Heart right ventricle (tissue), 16 donors: ENCODE measurements at regions not wholly inside any gene's neighbourhood (a gene's known extent, or its start where the extent isn't known, plus 50 kb on each side); places are given as distances from the start of the nearest gene placed in this dataset.

Experiments used
- ATAC-seq, 8 donors: fragments of 200-7000 bp; cut with Tn5 transposase; one replicate each; pipeline ENCODE4 v1.9.1; 2020; ENCODE audit warnings: mild to moderate bottlenecking in 8 of 8, moderate library complexity in 8 of 8, moderate number of reproducible peaks in 1 of 8
- DNase-seq, 2 donors: peaks; one replicate each; pipeline ENCODE4 v3.0.0-alpha.2; 2020
- H3K27ac ChIP-seq, 10 donors: fragments of 200-600 bp; sonication (generic) in 2 of 10; one replicate each; pipeline versions ENCODE4 v1.5.0 to v1.8.0; 2020 to 2022; ENCODE audit warnings: mild to moderate bottlenecking in 3 of 10
- H3K27me3 ChIP-seq, 7 donors: fragments of 200-600 bp; one replicate each; pipeline ENCODE4 v1.8.0; 2021 to 2022; ENCODE audit warnings: mild to moderate bottlenecking in 2 of 7
- H3K36me3 ChIP-seq, 9 donors: fragments of 200-600 bp; sonication (generic) in 1 of 9; one replicate each; pipeline versions ENCODE4 v1.5.0 to v1.8.0; 2020 to 2022; ENCODE audit warnings: mild to moderate bottlenecking in 2 of 9
- H3K4me1 ChIP-seq, 9 donors: fragments of 200-600 bp; sonication (generic) in 1 of 9; one replicate each; pipeline versions ENCODE4 v1.5.0 to v1.8.0; 2020 to 2022; ENCODE audit warnings: mild to moderate bottlenecking in 4 of 9
- H3K4me3 ChIP-seq, 10 donors: fragments of 200-600 bp; sonication (generic) in 2 of 10; one replicate each; pipeline versions ENCODE4 v1.5.0 to v1.8.0; 2020 to 2022; ENCODE audit warnings: mild to moderate bottlenecking in 7 of 10, moderate library complexity in 2 of 10
- H3K9me3 ChIP-seq, 11 donors: fragments of 200-600 bp in 10 of 11; sonication (generic) in 2 of 11; one replicate each; pipeline versions ENCODE4 v1.5.0 to v1.8.0; 2013 to 2022; ENCODE audit warnings: mild to moderate bottlenecking in 2 of 11, control low read depth in 1 of 11, moderate library complexity in 1 of 11
- CTCF ChIP-seq, 9 donors: fragments of 200-600 bp; sonication (generic) in 2 of 9; IDR thresholded peaks; one replicate each; pipeline versions ENCODE4 v1.5.0 to v1.8.0; 2021 to 2022; ENCODE audit warnings: antibody characterized with exemption in 9 of 9, mild to moderate bottlenecking in 5 of 9, moderate library complexity in 1 of 9
- WGBS, 2 donors: extraction: QIAGEN DNeasy Blood & Tissue Kit; methylation state at CpG; one replicate each; pipeline ENCODE4 v1.1.7; 2013; ENCODE audit warnings: inconsistent platforms in 1 of 2; 5-methylcytosine and 5-hydroxymethylcytosine counted together
- intact Hi-C, 10 donors: fragments of 100-400 bp; cut with DNase I; formaldehyde crosslinking; loops; one replicate each; pipeline versions ENCODE4 v1.11.1 to v1.14.2; 2022
- donor health status: Arrhythmogenic right ventricular cardiomyopathy.
- donor health status: ischemic (EF 13 %, LVEDD 7.1; RV severe dilation, severe dysfunction).
- donor health status: healthy with polysubstance abuse.
- donor health status: DM: no; HTN: yes; CAD: no.
- donor health status: DM: no; HTN: no; CAD: no.
- donor health status: ischemic (EF 25% LVEDD 6.9; RV normal size, moderate dysfunction).
- donor health status: ischemic (EF 25% LVEDD 5.7; RV mildly dilated, moderate dysfunction).
- donor health status: healthy.
- donor health status: DM: yes; HTN: yes; CAD: no.
- donor health status: Ischemic cardiomyopathy.
- donor health status: ischemic (EF 35%, LVEDD 5.7; RV mildly dilated, moderate dysfunction).
- donor health status: nonischemic (EF 11% LVEDD 7.7; RV severe dilation, severe dysfunction).
- donor health status: DM: yes; HTN: yes; CAD: no.
- donor health status: PGD.
- donor health status: ischemic (EF 29% LVEDD 5.4; RV normal size, mild dysfunction).
- donor health status: nonischemic (EF 23%, LVEDD 6.1; RV moderate dilation, normal function).

DNA sequence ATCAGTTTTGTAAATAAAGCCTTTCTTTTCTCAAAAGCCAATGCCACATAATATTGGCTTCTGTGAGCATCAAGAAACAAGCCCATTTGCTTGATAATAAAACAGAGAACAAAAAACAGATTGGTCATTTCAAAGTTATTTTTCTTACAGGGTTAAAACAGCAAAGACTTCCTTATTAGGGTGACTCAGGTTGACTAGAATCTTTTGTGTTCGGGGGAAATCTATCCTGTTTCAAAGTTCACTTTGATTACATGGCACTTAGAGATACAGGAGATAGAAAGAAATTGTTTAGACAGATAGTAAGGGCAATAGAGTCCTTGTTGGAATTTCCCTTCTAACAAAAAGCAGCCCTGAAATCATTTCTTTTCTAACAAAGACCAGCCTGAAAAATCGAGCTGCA, 170.0 kb upstream of the GLRA2 start:
- H3K27ac ChIP-seq = no peak overlapping the region
- ATAC-seq (no peak), DNase-seq (no peak)
- no peaks in the 10 kb centered on the region for H3K4me1 ChIP-seq
- 17 to 27% methylated on average over 2 of the region's 2 CpGs for WGBS, 2 donors
- H3K36me3 ChIP-seq = no peaks in the 10 kb centered on the region
- H3K9me3 ChIP-seq = no peaks in the 10 kb centered on the region
- intact Hi-C loops = no loop called here
- no peaks in the 10 kb centered on the region for H3K27me3 ChIP-seq
- no peak for TF ChIP-seq CTCF (IDR thresholded peaks at IDR 0.05)
- H3K4me3 ChIP-seq = no peak overlapping the region

DNA sequence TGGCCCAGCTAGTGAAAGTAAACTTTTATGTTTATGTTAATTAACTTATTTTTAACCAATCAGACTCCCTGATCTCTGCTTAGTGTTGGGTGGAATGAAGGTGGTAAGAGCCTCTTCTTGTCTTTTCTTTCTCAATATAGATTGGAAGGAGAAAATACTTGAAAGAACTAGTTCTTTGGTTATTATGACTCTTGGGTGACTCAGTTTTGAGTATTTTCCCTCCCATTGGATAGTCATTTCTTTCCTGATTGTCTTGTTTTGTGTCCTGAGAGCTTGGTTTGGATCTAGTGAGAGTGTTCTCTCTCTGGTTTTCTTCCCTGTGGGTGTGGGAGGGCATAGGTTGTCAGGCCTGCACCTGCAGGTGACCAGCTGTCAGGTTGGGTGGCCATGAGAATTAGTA, 172.0 kb upstream of the GLRA2 start:
- Histone ChIP-seq H3K27me3 (no peaks in the 10 kb centered on the region), H3K27ac (no peak overlapping the region), H3K36me3 (no peaks in the 10 kb centered on the region), H3K4me1 (no peaks in the 10 kb centered on the region), H3K4me3 (no peak overlapping the region), H3K9me3 (no peaks in the 10 kb centered on the region)
- intact Hi-C loops = no loop called here
- ATAC-seq (no peak), DNase-seq (no peak)
- TF ChIP-seq CTCF (IDR thresholded peaks at IDR 0.05) = no peak

DNA sequence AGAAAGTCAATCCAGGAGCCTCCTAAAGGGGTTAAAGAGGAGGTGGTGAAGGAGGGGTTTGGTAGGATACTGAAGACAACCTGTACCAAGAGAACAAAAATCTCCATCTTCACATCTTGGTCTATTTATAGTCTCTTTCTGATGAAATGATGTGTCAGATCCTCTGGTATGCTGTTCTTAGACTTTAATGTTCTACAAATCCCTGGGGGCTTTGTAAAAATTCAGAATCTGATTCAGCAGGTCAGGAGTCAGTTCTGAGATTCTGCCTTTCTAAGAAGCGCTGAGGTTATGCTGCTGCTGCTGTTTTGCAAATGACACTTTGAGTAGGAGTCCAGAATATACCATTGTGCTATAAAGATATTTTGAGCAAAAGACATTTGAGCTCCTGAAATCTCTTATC, 172.9 kb upstream of the GLRA2 start:
- H3K4me1 ChIP-seq = no peaks in the 10 kb centered on the region
- no peaks in the 10 kb centered on the region for H3K9me3 ChIP-seq
- WGBS, 2 donors = 80 to 93% methylated on average over 1 of the region's 1 CpG
- no peak overlapping the region for H3K4me3 ChIP-seq
- H3K27ac ChIP-seq = no peak overlapping the region
- ATAC-seq (no peak), DNase-seq (no peak)
- H3K27me3 ChIP-seq = no peaks in the 10 kb centered on the region
- TF ChIP-seq CTCF (IDR thresholded peaks at IDR 0.05) = no peak
- no peaks in the 10 kb centered on the region for H3K36me3 ChIP-seq
- intact Hi-C loops = no loop called here

GRCh38 chrX:14355556-14355955, 173.8 kb upstream of the GLRA2 start:
- H3K27me3 ChIP-seq = no peaks in the 10 kb centered on the region
- DNase-seq (no peak), ATAC-seq (no peak)
- no peak overlapping the region for H3K4me3 ChIP-seq
- no peaks in the 10 kb centered on the region for H3K9me3 ChIP-seq
- no peaks in the 10 kb centered on the region for H3K36me3 ChIP-seq
- H3K4me1 ChIP-seq = no peaks in the 10 kb centered on the region
- no peak for TF ChIP-seq CTCF (IDR thresholded peaks at IDR 0.05)
- intact Hi-C loops = no loop called here
- no peak overlapping the region for H3K27ac ChIP-seq

DNA sequence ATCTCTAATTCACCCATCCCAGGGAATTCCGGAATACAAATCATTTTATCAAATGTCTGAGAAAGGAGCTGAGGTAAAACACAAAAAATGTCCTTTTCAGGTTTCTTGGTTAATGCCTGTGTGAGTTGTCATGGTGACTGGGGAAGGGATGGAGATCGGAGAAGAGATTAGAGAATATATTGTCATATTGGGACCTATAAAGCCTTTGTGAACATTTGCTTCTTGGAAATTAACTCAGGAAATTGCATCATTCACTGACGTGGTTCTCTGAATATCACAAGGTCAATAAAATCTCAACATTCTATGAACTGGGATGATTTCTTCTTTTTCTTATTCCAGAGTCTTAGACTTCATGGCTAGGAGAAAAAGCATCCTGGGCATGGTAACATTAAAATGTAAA, 174.8 kb upstream of the GLRA2 start:
- ATAC-seq (no peak), DNase-seq (no peak)
- Histone ChIP-seq H3K4me3 (no peak overlapping the region), H3K36me3 (no peaks in the 10 kb centered on the region), H3K4me1 (no peaks in the 10 kb centered on the region), H3K9me3 (peaks cover 0 to 5% (median 0%) of the 10 kb centered on the region in 11 donors), H3K27me3 (no peaks in the 10 kb centered on the region), H3K27ac (no peak overlapping the region)
- TF ChIP-seq CTCF (IDR thresholded peaks at IDR 0.05) = no peak
- intact Hi-C loops = no loop called here
- WGBS, 2 donors = 63 to 70% methylated on average over 3 of the region's 3 CpGs
